WTC11 (cell line): ENCODE measurements at regions not wholly inside any gene's neighbourhood (a gene's known extent, or its start where the extent isn't known, plus 50 kb on each side); places are given as distances from the start of the nearest gene placed in this dataset.

Experiments used
- ATAC-seq: fragments of 200-7000 bp; cut with Tn5 transposase; 2 replicates; pipeline ENCODE4 v1.10.0; 2021; ENCODE audit warnings: mild to moderate bottlenecking, moderate library complexity
- CTCF ChIA-PET: fragments of 300-600 bp; sonication (Branson Sonifier 250); formaldehyde crosslinking; loops from one replicate; lab custom pipeline; 2021; ENCODE audit warnings: antibody characterized with exemption; lab: Charles Lee
- POLR2A ChIA-PET: fragments of 350-600 bp; sonication (Branson Sonifier 250); formaldehyde crosslinking; loops from one replicate; lab custom pipeline; 2021; ENCODE audit warnings: antibody characterized with exemption; lab: Charles Lee
- DNase-seq: peaks from one replicate; pipeline ENCODE4 v3.0.0; 2021; ENCODE audit warnings: low spot score
- H3K27ac Mint-ChIP-seq: 2 replicates; pipeline ENCODE4 v1.8.0; 2021; ENCODE audit warnings: mixed read lengths
- H3K27me3 Mint-ChIP-seq: 2 replicates; pipeline ENCODE4 v1.8.0; 2021; ENCODE audit warnings: low read depth, mild to moderate bottlenecking, moderate library complexity, mixed read lengths
- H3K36me3 Mint-ChIP-seq: 2 replicates; pipeline ENCODE4 v1.8.0; 2021; ENCODE audit warnings: mixed read lengths
- H3K4me1 Mint-ChIP-seq: 2 replicates; pipeline ENCODE4 v1.8.0; 2022; ENCODE audit warnings: mixed read lengths
- H3K4me3 Mint-ChIP-seq: 2 replicates; pipeline ENCODE4 v1.8.0; 2021; ENCODE audit warnings: mild to moderate bottlenecking, moderate library complexity, mixed read lengths
- H3K9me3 Mint-ChIP-seq: 2 replicates; pipeline ENCODE4 v1.8.0; 2021; ENCODE audit warnings: mixed read lengths
- ATF1 ChIP-seq: sonication (generic); formaldehyde crosslinking; IDR thresholded peaks from 2 replicates; pipeline ENCODE4 v1.8.1; 2023; ENCODE audit warnings: mild to moderate bottlenecking, moderate library complexity, missing genetic modification reagents
- E2F1 ChIP-seq: sonication (generic); formaldehyde crosslinking; IDR thresholded peaks from 2 replicates; pipeline ENCODE4 v1.8.0; 2022; ENCODE audit warnings: mild to moderate bottlenecking, missing genetic modification reagents
- E2F5 ChIP-seq: sonication (generic); formaldehyde crosslinking; IDR thresholded peaks from 2 replicates; pipeline ENCODE4 v1.8.1; 2022; ENCODE audit warnings: mild to moderate bottlenecking, moderate library complexity, missing genetic modification reagents
- FOXP4 ChIP-seq: sonication (generic); formaldehyde crosslinking; IDR thresholded peaks from 2 replicates; pipeline ENCODE4 v1.8.0; 2022; ENCODE audit warnings: mild to moderate bottlenecking, missing genetic modification reagents
- GRHL2 ChIP-seq: fragments of 250-450 bp; sonication (Bioruptor Pico); IDR thresholded peaks from 2 replicates; pipeline ENCODE4 v1.8.0; 2022; ENCODE audit warnings: mild to moderate bottlenecking, moderate library complexity; ENCODE audit not compliant: insufficient replicate concordance, severe bottlenecking
- GTF2I ChIP-seq: fragments of 250-450 bp; sonication (Bioruptor Pico); conservative IDR thresholded peaks from 2 replicates; pipeline ENCODE4 v1.4.0; 2021; ENCODE audit warnings: mild to moderate bottlenecking
- MXD4 ChIP-seq: fragments of 250-450 bp; sonication (Bioruptor Pico); IDR thresholded peaks from 2 replicates; pipeline ENCODE4 v1.8.0; 2021; ENCODE audit warnings: mild to moderate bottlenecking, moderate library complexity, borderline replicate concordance
- NR1H2 ChIP-seq: sonication (generic); formaldehyde crosslinking; IDR thresholded peaks from 2 replicates; pipeline ENCODE4 v1.9.0; 2021; ENCODE audit warnings: mild to moderate bottlenecking, moderate library complexity, missing genetic modification reagents
- OVOL2 ChIP-seq: fragments of 250-450 bp; sonication (Bioruptor Pico); IDR thresholded peaks from 2 replicates; pipeline ENCODE4 v1.9.0; 2021; ENCODE audit warnings: mild to moderate bottlenecking, borderline replicate concordance
- SP1 ChIP-seq: sonication (generic); formaldehyde crosslinking; conservative IDR thresholded peaks from 2 replicates; pipeline ENCODE4 v1.8.1; 2022; ENCODE audit warnings: missing genetic modification reagents
- TEAD1 ChIP-seq: sonication (generic); formaldehyde crosslinking; IDR thresholded peaks from 2 replicates; pipeline ENCODE4 v1.8.0; 2022; ENCODE audit warnings: mild to moderate bottlenecking, missing genetic modification reagents
- TP53 ChIP-seq: sonication (generic); formaldehyde crosslinking; IDR thresholded peaks from 2 replicates; pipeline ENCODE4 v1.8.1; 2023; ENCODE audit warnings: mild to moderate bottlenecking, missing genetic modification reagents
- ZBTB21 ChIP-seq: sonication (generic); formaldehyde crosslinking; IDR thresholded peaks from 2 replicates; pipeline ENCODE4 v1.8.1; 2023; ENCODE audit warnings: mild to moderate bottlenecking, missing genetic modification reagents, borderline replicate concordance
- ZNF263 ChIP-seq: sonication (generic); formaldehyde crosslinking; IDR thresholded peaks from 2 replicates; pipeline ENCODE4 v1.8.1; 2022; ENCODE audit warnings: low read depth, mild to moderate bottlenecking, moderate library complexity, missing genetic modification reagents
- TF ChIP-seq, protein P1 (sequence below): sonication (generic); formaldehyde crosslinking; conservative IDR thresholded peaks from 2 replicates; pipeline ENCODE4 v1.8.1; 2023; ENCODE audit warnings: mild to moderate bottlenecking, low read depth, missing genetic modification reagents, moderate library complexity
- TF ChIP-seq, protein P2 (sequence below): sonication (generic); formaldehyde crosslinking; IDR thresholded peaks from 2 replicates; pipeline ENCODE4 v1.8.0; 2022; ENCODE audit warnings: mild to moderate bottlenecking, missing genetic modification reagents
- TF ChIP-seq, protein P3 (sequence below): sonication (generic); formaldehyde crosslinking; IDR thresholded peaks from 2 replicates; pipeline ENCODE4 v1.8.0; 2022; ENCODE audit warnings: missing genetic modification reagents
- TF ChIP-seq, protein P4 (sequence below): fragments of 250-450 bp; sonication (Bioruptor Pico); IDR thresholded peaks from 2 replicates; pipeline ENCODE4 v1.9.0; 2021; ENCODE audit warnings: mild to moderate bottlenecking
- TF ChIP-seq, protein P5 (sequence below): sonication (generic); formaldehyde crosslinking; IDR thresholded peaks from 2 replicates; pipeline ENCODE4 v1.8.0; 2023; ENCODE audit warnings: missing genetic modification reagents, mild to moderate bottlenecking, borderline replicate concordance

- TF ChIP-seq, protein P1, sequence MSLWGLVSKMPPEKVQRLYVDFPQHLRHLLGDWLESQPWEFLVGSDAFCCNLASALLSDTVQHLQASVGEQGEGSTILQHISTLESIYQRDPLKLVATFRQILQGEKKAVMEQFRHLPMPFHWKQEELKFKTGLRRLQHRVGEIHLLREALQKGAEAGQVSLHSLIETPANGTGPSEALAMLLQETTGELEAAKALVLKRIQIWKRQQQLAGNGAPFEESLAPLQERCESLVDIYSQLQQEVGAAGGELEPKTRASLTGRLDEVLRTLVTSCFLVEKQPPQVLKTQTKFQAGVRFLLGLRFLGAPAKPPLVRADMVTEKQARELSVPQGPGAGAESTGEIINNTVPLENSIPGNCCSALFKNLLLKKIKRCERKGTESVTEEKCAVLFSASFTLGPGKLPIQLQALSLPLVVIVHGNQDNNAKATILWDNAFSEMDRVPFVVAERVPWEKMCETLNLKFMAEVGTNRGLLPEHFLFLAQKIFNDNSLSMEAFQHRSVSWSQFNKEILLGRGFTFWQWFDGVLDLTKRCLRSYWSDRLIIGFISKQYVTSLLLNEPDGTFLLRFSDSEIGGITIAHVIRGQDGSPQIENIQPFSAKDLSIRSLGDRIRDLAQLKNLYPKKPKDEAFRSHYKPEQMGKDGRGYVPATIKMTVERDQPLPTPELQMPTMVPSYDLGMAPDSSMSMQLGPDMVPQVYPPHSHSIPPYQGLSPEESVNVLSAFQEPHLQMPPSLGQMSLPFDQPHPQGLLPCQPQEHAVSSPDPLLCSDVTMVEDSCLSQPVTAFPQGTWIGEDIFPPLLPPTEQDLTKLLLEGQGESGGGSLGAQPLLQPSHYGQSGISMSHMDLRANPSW (CRISPR knock-in tag) = no peak
- no peak for TF ChIP-seq TP53 (CRISPR knock-in tag)
- no peak for TF ChIP-seq E2F1 (CRISPR knock-in tag)
- TF ChIP-seq ZNF263 (CRISPR knock-in tag) = no peak
- no peak for TF ChIP-seq MXD4 (CRISPR knock-in tag)
- TF ChIP-seq, protein P2, sequence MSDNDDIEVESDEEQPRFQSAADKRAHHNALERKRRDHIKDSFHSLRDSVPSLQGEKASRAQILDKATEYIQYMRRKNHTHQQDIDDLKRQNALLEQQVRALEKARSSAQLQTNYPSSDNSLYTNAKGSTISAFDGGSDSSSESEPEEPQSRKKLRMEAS (CRISPR knock-in tag) = no peak
- TF ChIP-seq SP1 = no peak
- TF ChIP-seq, protein P3, sequence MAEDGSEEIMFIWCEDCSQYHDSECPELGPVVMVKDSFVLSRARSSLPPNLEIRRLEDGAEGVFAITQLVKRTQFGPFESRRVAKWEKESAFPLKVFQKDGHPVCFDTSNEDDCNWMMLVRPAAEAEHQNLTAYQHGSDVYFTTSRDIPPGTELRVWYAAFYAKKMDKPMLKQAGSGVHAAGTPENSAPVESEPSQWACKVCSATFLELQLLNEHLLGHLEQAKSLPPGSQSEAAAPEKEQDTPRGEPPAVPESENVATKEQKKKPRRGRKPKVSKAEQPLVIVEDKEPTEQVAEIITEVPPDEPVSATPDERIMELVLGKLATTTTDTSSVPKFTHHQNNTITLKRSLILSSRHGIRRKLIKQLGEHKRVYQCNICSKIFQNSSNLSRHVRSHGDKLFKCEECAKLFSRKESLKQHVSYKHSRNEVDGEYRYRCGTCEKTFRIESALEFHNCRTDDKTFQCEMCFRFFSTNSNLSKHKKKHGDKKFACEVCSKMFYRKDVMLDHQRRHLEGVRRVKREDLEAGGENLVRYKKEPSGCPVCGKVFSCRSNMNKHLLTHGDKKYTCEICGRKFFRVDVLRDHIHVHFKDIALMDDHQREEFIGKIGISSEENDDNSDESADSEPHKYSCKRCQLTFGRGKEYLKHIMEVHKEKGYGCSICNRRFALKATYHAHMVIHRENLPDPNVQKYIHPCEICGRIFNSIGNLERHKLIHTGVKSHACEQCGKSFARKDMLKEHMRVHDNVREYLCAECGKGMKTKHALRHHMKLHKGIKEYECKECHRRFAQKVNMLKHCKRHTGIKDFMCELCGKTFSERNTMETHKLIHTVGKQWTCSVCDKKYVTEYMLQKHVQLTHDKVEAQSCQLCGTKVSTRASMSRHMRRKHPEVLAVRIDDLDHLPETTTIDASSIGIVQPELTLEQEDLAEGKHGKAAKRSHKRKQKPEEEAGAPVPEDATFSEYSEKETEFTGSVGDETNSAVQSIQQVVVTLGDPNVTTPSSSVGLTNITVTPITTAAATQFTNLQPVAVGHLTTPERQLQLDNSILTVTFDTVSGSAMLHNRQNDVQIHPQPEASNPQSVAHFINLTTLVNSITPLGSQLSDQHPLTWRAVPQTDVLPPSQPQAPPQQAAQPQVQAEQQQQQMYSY (CRISPR knock-in tag) = no peak
These were observed 166.3 kb upstream of the LEF1 start (continued) for GRCh38 chr4:108335081-108335480.

DNA sequence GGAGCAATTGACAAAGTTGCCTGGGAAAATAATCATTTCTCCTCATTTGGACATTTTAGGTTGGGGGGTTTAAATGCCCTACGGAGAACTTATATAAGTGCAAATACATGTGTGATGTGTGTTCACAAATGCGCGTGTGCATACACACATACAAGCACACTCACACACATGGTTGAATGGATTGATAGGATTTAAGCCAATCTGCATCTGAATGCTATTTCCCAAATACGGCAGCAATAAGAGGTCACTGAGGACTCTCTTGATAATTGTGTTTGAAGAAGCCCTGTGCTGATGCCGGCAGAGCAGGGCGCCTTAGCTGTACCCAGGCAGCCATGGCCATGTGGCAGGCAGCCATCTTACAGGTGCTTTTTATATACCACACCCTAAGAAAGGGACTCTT lies 165.3 kb upstream of the LEF1 start:
- Mint-ChIP-seq H3K9me3 (no peaks in the 10 kb centered on the region), H3K27me3 (peaks cover 2% of the 10 kb centered on the region; the same call in 1 of the 2 replicates), H3K4me3 (no peak overlapping the region), H3K27ac (no peak overlapping the region), H3K36me3 (no peaks in the 10 kb centered on the region), H3K4me1 (peaks cover 27% of the 10 kb centered on the region)
- POLR2A ChIA-PET = no interaction called here
- ATAC-seq (no peak), DNase-seq (no peak)
- CTCF ChIA-PET = interaction anchor here (1.4 kb wide), 1 partner anchor 27 kb away, joined by 3 read pairs; no protein-coding TSS in a partner anchor
- TF ChIP-seq OVOL2 (no peak), TEAD1 (CRISPR knock-in tag) (no peak), ZBTB21 (CRISPR knock-in tag) (no peak), GTF2I (CRISPR knock-in tag) (no peak), ATF1 (CRISPR knock-in tag) (no peak), E2F5 (CRISPR knock-in tag) (no peak), E2F1 (CRISPR knock-in tag) (no peak), GRHL2 (no peak), FOXP4 (CRISPR knock-in tag) (no peak), NR1H2 (CRISPR knock-in tag) (no peak)
- TF ChIP-seq, protein P4, sequence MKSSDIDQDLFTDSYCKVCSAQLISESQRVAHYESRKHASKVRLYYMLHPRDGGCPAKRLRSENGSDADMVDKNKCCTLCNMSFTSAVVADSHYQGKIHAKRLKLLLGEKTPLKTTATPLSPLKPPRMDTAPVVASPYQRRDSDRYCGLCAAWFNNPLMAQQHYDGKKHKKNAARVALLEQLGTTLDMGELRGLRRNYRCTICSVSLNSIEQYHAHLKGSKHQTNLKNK = no peak
- TF ChIP-seq, protein P5, sequence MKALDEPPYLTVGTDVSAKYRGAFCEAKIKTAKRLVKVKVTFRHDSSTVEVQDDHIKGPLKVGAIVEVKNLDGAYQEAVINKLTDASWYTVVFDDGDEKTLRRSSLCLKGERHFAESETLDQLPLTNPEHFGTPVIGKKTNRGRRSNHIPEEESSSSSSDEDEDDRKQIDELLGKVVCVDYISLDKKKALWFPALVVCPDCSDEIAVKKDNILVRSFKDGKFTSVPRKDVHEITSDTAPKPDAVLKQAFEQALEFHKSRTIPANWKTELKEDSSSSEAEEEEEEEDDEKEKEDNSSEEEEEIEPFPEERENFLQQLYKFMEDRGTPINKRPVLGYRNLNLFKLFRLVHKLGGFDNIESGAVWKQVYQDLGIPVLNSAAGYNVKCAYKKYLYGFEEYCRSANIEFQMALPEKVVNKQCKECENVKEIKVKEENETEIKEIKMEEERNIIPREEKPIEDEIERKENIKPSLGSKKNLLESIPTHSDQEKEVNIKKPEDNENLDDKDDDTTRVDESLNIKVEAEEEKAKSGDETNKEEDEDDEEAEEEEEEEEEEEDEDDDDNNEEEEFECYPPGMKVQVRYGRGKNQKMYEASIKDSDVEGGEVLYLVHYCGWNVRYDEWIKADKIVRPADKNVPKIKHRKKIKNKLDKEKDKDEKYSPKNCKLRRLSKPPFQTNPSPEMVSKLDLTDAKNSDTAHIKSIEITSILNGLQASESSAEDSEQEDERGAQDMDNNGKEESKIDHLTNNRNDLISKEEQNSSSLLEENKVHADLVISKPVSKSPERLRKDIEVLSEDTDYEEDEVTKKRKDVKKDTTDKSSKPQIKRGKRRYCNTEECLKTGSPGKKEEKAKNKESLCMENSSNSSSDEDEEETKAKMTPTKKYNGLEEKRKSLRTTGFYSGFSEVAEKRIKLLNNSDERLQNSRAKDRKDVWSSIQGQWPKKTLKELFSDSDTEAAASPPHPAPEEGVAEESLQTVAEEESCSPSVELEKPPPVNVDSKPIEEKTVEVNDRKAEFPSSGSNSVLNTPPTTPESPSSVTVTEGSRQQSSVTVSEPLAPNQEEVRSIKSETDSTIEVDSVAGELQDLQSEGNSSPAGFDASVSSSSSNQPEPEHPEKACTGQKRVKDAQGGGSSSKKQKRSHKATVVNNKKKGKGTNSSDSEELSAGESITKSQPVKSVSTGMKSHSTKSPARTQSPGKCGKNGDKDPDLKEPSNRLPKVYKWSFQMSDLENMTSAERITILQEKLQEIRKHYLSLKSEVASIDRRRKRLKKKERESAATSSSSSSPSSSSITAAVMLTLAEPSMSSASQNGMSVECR (CRISPR knock-in tag) = no peak
